HL-60 (cell line): ENCODE measurements at regions not wholly inside any gene's neighbourhood (a gene's known extent, or its start where the extent isn't known, plus 50 kb on each side); places are given as distances from the start of the nearest gene placed in this dataset.

Source experiments
- DNase-seq, 2 experiments: peaks; one replicate each; pipeline ENCODE4 v3.0.0-alpha.2; 2010 to 2020; ENCODE audit warnings: low read depth in 1 of 2, low spot score in 1 of 2
- H3K27ac ChIP-seq: fragments of 250-450 bp; sonication (Bioruptor Pico); replicated peaks from 2 replicates; pipeline ENCODE4 v1.5.1; 2020; ENCODE audit warnings: mild to moderate bottlenecking, moderate library complexity
- H3K27me3 ChIP-seq: fragments of 250-450 bp; sonication (Bioruptor Pico); 2 replicates; pipeline ENCODE4 v1.5.1; 2021; ENCODE audit warnings: mild to moderate bottlenecking, moderate library complexity; ENCODE audit not compliant: insufficient read depth, poor library complexity, severe bottlenecking
- H3K4me3 ChIP-seq: replicated peaks from 2 replicates; pipeline ENCODE4 v1.5.1; 2011; ENCODE audit warnings: mild to moderate bottlenecking, control low read depth, low read length; ENCODE audit not compliant: insufficient read depth
- GABPA ChIP-seq: IDR thresholded peaks from 2 replicates; pipeline ENCODE4 v1.6.1; 2012; ENCODE audit warnings: low read depth
- POLR2AphosphoS5 ChIP-seq: IDR thresholded peaks from 2 replicates; pipeline ENCODE4 v1.6.1; 2012; ENCODE audit warnings: low read depth
- REST ChIP-seq: IDR thresholded peaks from 2 replicates; pipeline ENCODE4 v1.6.1; 2012; ENCODE audit warnings: low read depth; ENCODE audit not compliant: insufficient replicate concordance
- SPI1 ChIP-seq: IDR thresholded peaks from 2 replicates; pipeline ENCODE4 v1.6.1; 2012; ENCODE audit warnings: low read depth, mild to moderate bottlenecking, borderline replicate concordance
- TF ChIP-seq, protein P1 (sequence below): IDR thresholded peaks from one replicate; pipeline ENCODE4 v1.5.1; 2011; ENCODE audit warnings: low read length, control low read depth, inconsistent platforms; ENCODE audit not compliant: insufficient read depth

DNA sequence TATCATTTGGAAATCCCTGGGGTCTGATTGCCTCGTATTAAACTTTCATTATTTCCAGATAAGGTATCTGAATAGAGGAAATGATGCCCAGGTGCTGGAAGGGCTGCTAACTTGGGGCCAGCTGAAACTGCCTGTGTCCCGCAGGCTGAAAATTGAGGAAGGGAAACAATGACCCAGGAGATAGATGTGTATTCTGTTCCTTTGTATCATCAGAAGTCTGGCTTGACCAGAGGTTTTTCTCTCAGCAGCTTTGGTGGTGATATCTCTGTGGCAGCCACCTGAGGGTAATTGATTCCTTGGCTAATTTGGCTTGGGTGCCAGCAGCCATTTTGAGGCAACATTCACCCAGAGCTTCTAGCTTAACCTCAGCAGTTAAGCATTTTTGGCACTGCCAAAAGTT is 90.0 kb upstream of the STT3B start:
- no peak for DNase-seq
- Histone ChIP-seq H3K4me3 (no peak overlapping the region), H3K27me3 (no peaks in the 10 kb centered on the region), H3K27ac (no peak overlapping the region)
- TF ChIP-seq SPI1 (no peak), GABPA (no peak), POLR2AphosphoS5 (no peak), REST (no peak)
- TF ChIP-seq, protein P1, sequence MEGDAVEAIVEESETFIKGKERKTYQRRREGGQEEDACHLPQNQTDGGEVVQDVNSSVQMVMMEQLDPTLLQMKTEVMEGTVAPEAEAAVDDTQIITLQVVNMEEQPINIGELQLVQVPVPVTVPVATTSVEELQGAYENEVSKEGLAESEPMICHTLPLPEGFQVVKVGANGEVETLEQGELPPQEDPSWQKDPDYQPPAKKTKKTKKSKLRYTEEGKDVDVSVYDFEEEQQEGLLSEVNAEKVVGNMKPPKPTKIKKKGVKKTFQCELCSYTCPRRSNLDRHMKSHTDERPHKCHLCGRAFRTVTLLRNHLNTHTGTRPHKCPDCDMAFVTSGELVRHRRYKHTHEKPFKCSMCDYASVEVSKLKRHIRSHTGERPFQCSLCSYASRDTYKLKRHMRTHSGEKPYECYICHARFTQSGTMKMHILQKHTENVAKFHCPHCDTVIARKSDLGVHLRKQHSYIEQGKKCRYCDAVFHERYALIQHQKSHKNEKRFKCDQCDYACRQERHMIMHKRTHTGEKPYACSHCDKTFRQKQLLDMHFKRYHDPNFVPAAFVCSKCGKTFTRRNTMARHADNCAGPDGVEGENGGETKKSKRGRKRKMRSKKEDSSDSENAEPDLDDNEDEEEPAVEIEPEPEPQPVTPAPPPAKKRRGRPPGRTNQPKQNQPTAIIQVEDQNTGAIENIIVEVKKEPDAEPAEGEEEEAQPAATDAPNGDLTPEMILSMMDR = no peak

DNA sequence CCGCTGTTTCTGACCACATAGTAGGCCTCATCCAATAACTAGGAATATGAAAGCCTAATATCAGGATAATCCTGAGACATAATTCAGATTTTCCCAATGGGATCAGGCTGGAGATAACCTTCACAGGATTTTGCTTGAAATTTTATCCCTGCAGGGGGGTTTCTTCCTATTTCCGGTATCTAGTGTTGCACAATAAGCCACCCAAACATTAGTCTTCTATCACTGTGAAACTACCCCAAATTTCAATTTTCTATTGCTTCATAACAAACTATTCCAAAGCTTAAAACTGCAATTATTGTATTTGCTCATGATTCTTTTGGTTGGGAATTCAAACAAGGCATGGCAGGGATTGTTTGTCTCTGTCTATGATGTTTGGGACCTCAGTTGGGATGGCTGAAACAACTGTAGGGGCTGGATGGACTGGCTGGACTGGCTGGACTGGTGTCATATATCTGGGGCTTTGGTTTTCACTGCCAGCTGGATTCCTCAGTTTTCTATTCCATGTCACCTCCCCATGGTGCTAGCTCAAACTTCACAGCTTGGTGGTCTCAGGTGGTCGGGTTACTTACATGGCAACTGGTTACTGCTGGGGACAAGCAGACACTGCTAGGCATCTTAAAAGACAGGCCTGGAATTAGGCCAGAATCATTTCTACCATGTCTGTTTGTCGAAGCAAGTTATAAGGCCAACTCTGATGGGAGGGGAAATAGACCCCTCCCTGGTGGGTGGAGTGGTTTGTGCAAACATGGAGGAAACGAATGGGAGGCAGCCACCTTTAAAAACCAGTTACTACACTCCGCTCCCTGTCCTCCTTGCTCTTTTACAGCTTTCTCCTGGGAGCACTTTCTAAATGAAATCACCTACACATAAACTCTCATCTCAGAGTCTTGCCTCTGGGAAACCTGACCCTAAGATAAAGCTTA is 88.2 kb upstream of the STT3B start:
- H3K27me3 ChIP-seq = no peaks in the 10 kb centered on the region
- no peak for DNase-seq
- TF ChIP-seq SPI1 (no peak), REST (no peak), GABPA (no peak), POLR2AphosphoS5 (no peak)
- TF ChIP-seq, protein P1 = no peak
- H3K27ac ChIP-seq = no peak overlapping the region
- no peak overlapping the region for H3K4me3 ChIP-seq

- no peak for TF ChIP-seq GABPA
- TF ChIP-seq, protein P1 = no peak
- TF ChIP-seq POLR2AphosphoS5 = no peak
- TF ChIP-seq SPI1 = no peak
- no peak for DNase-seq
- Histone ChIP-seq H3K4me3 (no peak overlapping the region), H3K27ac (no peak overlapping the region), H3K27me3 (no peaks in the 10 kb centered on the region)
These were observed 87.0 kb upstream of the STT3B start for GRCh38 chr3:31445701-31446100.
